ENCODE measurements at regions not wholly inside any gene's neighbourhood (a gene's known extent, or its start where the extent isn't known, plus 50 kb on each side); places are given as distances from the start of the nearest gene placed in this dataset.

DNA sequence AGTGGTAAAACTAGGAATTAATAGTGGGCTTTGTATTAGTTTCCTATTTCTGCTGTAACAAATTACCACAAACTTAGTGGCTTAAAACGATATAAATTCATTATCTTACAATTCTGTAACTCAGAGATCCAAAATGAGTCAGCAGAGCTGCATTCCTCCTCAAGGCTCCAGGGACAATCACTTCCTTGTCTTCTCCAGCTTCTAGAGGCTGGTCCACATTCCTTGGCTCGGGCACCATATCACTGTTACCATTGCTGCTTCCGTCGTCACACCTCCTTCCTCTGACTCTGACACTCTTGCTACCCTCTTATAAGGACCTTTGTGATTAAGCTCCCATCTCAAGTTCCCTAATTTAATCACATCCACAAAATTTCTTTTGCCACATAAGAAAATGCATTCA, 567.8 kb upstream of the KLHL29 start:
- Histone ChIP-seq H3K4me3 (ENCODE audit: insufficient read depth, low read depth, low read length) (no peak overlapping the region), H3K27me3 (ENCODE audit: control insufficient read depth, insufficient read depth, low read length) (no peaks in the 10 kb centered on the region), H3K36me3 (replicated peaks; ENCODE audit: control insufficient read depth, insufficient read depth, low read length) (no peaks in the 10 kb centered on the region)
- no peak for DNase-seq

DNA sequence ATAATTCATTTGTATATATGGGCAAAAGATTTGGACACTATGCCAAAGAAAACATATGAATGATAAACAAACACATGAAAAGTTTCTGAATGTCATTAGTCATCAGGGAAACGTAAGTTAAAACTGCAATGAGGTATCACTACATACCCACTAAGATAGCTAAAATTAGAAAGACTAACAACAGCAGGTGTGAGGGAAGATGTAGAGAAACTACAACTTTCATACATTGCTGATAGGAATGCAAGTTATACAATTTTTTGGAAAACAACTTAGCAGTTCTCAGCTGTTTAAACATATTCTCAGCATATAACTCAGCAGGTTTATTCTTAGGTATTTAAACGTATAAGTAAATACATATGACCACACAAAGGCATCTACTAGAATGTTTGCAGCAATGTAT, 563.5 kb upstream of the KLHL29 start:
- Histone ChIP-seq H3K4me3 (ENCODE audit: insufficient read depth, low read depth, low read length) (no peak overlapping the region), H3K36me3 (replicated peaks; ENCODE audit: control insufficient read depth, insufficient read depth, low read length) (no peaks in the 10 kb centered on the region), H3K27me3 (ENCODE audit: control insufficient read depth, insufficient read depth, low read length) (no peaks in the 10 kb centered on the region)
- DNase-seq, result no peak

DNA sequence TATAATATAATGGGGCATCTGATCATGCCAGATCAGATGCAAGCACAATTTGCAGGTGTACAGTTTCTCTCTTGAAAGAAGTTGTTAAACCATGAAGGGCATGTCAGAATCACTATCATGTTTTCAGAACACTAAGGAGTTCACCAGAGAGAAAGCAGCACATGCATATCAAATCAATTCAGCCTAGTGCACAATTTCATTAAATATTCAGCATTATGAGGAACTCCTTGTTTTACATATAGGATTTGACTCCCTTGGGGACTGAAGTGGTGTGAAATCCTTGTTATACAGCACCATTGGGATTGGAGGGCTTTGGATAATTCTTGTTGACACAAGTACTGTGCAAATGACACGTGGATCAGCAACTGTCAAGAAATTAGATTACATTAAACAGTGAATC, 562.1 kb upstream of the KLHL29 start:
- DNase-seq, result no peak

DNA sequence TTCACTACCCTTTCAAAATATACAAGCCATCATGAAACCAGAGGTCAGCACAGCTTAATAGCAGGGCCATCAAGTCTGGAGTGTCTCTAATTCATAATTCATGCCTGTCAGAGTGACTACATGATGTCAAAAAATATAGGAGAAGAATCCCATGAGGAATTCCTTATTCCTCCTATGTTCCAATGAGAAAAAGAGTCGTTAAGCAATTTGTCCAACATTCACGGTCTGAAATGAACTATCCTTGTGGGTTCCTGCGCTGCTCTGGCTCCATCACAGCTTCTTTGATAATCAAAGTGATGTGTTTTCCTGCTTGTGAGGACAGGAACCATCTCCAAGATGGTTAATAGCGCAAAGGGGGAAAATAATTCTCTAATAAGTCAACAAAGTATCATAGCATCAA, 560.4 kb upstream of the KLHL29 start:
- H3K36me3 ChIP-seq (replicated peaks; ENCODE audit: control insufficient read depth, insufficient read depth, low read length), result no peaks in the 10 kb centered on the region
- no peak overlapping the region for H3K4me3 ChIP-seq (ENCODE audit: insufficient read depth, low read depth, low read length)
- no peak for DNase-seq
- H3K27me3 ChIP-seq (ENCODE audit: control insufficient read depth, insufficient read depth, low read length), result no peaks in the 10 kb centered on the region

More for the DNA sequence above, 562.1 kb upstream of the KLHL29 start:
- Histone ChIP-seq H3K36me3 (replicated peaks; ENCODE audit: control insufficient read depth, insufficient read depth, low read length) (no peaks in the 10 kb centered on the region), H3K4me3 (ENCODE audit: insufficient read depth, low read depth, low read length) (no peak overlapping the region), H3K27me3 (ENCODE audit: control insufficient read depth, insufficient read depth, low read length) (no peaks in the 10 kb centered on the region)

DNA sequence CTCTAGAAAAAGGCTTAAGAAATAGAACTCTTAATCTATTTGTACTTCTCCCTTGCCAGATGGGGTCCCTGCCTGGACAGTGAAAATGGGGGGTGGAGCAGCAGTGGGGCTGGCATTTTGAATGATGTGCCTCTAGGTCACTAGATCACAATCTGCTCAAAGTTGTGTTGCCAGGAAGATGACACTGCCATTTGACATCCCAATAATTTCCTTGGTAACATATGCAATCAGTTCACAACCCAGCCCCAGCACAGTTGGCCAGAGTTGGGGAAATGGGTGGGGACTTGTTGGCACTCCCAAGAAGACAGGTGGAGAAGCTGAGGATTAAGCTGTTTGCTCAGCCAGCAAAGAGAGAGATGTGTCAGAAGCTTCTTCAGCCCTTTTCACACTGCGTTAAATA, 558.3 kb upstream of the KLHL29 start:
- no peaks in the 10 kb centered on the region for H3K36me3 ChIP-seq (replicated peaks; ENCODE audit: control insufficient read depth, insufficient read depth, low read length)
- no peaks in the 10 kb centered on the region for H3K27me3 ChIP-seq (ENCODE audit: control insufficient read depth, insufficient read depth, low read length)
- H3K4me3 ChIP-seq (ENCODE audit: insufficient read depth, low read depth, low read length), result no peak overlapping the region
- DNase-seq, result no peak

DNA sequence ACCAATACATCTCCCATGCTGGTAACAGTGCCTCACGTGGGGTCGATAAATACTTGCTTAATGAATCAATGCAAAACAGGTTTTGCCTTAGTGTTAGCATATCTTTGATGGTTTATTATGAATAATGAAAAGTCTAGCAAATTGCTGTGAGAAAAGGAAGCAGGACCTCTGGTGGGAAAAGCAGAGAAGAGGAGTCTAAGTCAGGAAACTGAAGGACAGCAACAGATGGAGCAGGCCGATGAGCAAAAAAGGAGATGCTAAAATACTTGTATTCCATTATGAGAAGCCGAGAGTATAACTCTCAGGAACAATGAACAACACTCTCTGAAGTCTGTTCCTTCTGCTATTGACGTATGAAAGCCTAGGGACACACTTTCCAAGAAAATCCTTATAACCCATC, 555.2 kb upstream of the KLHL29 start:
- Histone ChIP-seq H3K27me3 (ENCODE audit: control insufficient read depth, insufficient read depth, low read length) (no peaks in the 10 kb centered on the region), H3K4me3 (ENCODE audit: insufficient read depth, low read depth, low read length) (no peak overlapping the region), H3K36me3 (replicated peaks; ENCODE audit: control insufficient read depth, insufficient read depth, low read length) (no peaks in the 10 kb centered on the region)
- no peak for DNase-seq

DNA sequence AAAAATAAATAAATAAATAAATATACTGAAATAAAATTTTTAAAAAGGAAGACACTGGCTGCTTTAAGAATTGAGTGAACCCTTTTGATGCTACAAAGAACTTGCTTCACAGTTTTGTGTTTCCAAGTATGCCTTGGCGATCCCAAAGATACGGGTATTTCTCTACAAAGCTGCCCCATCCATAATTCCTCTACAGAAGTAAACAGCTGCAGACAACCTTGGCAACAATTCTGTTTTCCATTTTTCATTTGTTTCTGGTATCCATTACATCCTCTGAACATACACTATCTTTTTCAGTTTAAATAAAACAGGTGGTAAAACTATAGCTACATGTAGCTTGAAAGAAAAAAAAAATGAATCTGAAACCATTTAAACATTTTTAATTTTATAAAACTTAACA, 552.8 kb upstream of the KLHL29 start:
- H3K4me3 ChIP-seq (ENCODE audit: insufficient read depth, low read depth, low read length), result no peak overlapping the region
- no peaks in the 10 kb centered on the region for H3K27me3 ChIP-seq (ENCODE audit: control insufficient read depth, insufficient read depth, low read length)
- DNase-seq, result no peak
- H3K36me3 ChIP-seq (replicated peaks; ENCODE audit: control insufficient read depth, insufficient read depth, low read length), result no peaks in the 10 kb centered on the region

DNA sequence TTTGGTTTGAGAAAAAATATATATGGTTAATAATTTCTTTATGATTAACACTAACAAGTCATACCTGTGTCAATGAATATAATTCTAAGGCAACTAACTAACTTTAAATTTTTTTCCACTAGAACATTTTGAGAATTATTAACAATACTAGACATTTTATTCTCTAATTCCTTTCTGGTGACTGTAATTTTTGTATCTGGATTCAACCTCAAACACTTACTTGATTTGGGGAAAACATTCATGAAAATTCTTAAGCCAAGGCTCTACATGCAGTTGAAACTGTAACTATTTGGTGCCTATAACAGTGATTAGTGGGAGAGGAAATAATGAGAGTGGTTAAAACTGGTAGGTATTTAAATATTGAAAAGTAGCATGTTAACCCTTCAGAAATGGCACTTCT, 546.5 kb upstream of the KLHL29 start:
- no peaks in the 10 kb centered on the region for H3K27me3 ChIP-seq (ENCODE audit: control insufficient read depth, insufficient read depth, low read length)
- DNase-seq, result no peak
- H3K36me3 ChIP-seq (replicated peaks; ENCODE audit: control insufficient read depth, insufficient read depth, low read length), result no peaks in the 10 kb centered on the region
- H3K4me3 ChIP-seq (ENCODE audit: insufficient read depth, low read depth, low read length), result no peak overlapping the region

DNA sequence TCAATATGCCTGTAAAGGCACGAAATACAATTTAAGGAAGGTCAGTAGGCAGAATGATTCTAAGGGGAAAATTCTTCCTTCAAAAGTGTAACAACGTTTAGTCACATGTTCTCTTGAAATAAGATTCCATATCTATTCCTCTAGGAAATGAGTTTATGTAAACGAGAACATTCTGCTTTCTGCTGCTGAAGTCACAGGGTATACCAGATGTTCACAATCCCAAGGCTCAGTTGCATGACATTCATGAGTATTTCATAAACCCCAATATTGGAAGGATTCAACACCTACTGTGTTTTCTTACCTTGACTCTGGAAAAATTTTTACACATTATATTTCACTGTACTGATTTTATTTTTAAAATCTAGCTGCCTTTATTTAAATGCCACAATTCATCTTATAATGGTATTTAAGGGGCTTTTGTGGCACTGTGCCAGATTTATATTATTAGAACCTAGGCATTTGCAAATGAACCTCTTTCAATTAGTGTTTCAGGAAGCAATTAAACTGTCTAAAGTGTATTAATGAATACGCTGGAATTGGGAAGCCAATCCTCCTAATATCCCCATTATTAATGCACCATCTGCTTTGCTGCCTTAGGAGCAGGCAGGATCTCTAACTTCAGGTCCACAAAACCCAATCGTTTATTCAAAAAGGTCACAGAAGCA, 542.6 kb upstream of the KLHL29 start:
- Histone ChIP-seq H3K36me3 (replicated peaks; ENCODE audit: control insufficient read depth, insufficient read depth, low read length) (no peaks in the 10 kb centered on the region), H3K4me3 (ENCODE audit: insufficient read depth, low read depth, low read length) (no peak overlapping the region), H3K27me3 (ENCODE audit: control insufficient read depth, insufficient read depth, low read length) (no peaks in the 10 kb centered on the region)
- DNase-seq, result no peak

DNA sequence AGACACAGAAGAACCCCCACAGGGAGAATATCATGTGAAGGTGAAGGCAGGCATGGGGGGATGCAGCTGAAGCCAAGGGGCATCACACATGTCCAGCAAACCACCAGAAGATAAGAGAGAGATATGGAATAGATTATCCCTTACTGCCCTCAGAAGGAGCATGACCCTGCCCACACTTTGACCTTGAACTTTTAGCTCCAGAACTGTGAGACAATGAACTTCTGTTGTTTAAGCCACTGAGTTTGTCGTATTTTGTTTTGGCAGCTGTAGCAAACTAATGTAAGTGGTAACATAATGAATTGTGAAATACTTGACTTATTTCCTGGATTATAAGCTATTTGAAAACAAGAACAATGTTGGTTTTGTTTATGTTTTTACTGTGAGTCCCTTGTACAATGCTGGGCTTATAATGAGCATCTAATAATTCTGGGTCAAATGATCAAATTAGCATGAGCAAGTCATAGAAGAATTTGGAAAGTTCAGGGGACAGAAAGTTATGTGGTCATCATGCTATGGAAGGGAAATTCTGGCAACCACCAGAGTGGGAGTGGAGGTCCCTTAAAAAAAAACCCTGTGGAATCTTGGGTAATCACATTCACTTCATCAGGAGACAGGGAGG, 541.0 kb upstream of the KLHL29 start:
- no peaks in the 10 kb centered on the region for H3K36me3 ChIP-seq (replicated peaks; ENCODE audit: control insufficient read depth, insufficient read depth, low read length)
- no peaks in the 10 kb centered on the region for H3K27me3 ChIP-seq (ENCODE audit: control insufficient read depth, insufficient read depth, low read length)
- no peak for DNase-seq
- no peak overlapping the region for H3K4me3 ChIP-seq (ENCODE audit: insufficient read depth, low read depth, low read length)

DNA sequence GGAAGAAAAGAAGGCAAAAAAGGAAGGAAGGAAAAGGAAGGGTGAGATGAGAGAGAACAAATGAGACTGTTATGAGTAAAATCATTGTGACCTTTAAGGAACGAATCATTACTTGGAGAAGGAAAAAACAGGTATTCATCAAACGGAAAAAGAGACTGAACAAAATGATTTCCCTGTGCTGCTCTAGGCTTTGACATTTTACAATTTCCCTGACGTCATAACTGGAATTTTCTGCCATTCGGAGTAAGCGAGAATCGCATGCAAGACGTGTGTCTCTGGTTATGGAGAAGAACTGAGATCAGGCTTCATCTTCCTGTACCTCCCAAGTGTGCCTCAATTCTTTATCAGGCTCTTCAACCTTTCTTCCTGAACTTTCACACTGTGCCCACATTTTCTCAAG, 534.7 kb upstream of the KLHL29 start:
- DNase-seq, result no peak
- Histone ChIP-seq H3K4me3 (ENCODE audit: insufficient read depth, low read depth, low read length) (no peak overlapping the region), H3K27me3 (ENCODE audit: control insufficient read depth, insufficient read depth, low read length) (no peaks in the 10 kb centered on the region), H3K36me3 (replicated peaks; ENCODE audit: control insufficient read depth, insufficient read depth, low read length) (no peaks in the 10 kb centered on the region)

DNA sequence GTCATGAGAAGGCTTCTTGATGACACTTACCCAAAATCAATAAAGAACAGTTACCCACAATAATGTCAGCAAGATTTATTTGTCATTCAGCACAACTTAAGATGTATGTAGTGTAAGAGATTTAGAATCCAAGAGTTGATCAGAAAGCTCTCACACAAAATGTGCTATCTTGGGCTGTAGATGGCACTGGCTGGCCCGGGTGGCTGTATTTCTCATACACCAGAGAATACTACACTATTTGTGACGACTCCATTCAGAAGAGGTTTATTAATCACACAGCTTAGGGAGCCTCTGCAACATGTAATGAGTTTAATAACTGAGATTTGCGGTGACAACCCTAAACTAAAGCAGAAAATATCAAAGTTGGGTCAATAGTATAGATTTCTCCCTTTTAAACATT, 530.4 kb upstream of the KLHL29 start:
- Histone ChIP-seq H3K36me3 (replicated peaks; ENCODE audit: control insufficient read depth, insufficient read depth, low read length) (no peaks in the 10 kb centered on the region), H3K4me3 (ENCODE audit: insufficient read depth, low read depth, low read length) (no peak overlapping the region), H3K27me3 (ENCODE audit: control insufficient read depth, insufficient read depth, low read length) (no peaks in the 10 kb centered on the region)
- DNase-seq, result no peak

DNA sequence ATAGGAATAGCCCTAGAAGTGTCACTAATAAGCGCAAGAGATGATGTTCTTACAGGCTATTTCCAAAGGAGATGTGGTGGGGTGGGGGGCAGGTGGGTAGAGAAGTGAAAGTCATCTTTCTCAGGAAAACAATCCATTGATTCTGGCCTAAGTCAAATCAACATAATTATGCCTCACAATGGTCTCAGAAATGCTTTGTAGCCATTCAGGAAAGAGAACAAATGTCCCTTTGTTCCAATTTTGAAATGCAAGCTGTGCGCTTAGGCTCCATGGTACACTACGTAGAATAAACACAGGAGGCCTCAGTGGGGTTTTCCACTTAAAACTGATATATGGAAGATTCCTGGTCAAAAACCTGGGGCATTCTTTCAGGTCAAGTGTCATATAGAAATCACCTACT, 529.9 kb upstream of the KLHL29 start:
- H3K4me3 ChIP-seq (ENCODE audit: insufficient read depth, low read depth, low read length), result no peak overlapping the region
- DNase-seq, result no peak
- no peaks in the 10 kb centered on the region for H3K36me3 ChIP-seq (replicated peaks; ENCODE audit: control insufficient read depth, insufficient read depth, low read length)
- no peaks in the 10 kb centered on the region for H3K27me3 ChIP-seq (ENCODE audit: control insufficient read depth, insufficient read depth, low read length)

DNA sequence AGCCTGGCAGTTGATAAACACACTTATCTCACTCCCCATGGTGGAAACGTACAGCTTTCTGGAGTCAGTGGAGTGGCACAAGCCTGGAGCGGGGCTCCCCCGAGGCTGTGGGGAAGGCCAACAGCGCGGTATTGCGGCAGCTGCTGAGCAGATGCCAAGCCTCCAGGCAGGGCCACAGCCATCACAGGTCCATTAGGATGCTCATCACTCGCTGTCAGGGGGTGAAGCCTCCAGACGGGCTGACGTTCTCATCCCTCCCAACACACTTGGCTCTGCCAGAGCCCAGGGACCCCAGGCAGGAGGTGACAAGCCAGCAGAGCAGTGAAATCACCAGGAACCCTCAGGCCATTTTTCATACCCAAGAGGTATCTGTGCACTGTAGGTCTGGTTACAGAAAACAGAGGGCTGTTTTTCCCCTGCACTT, 529.2 kb upstream of the KLHL29 start:
- H3K4me3 ChIP-seq (ENCODE audit: insufficient read depth, low read depth, low read length), result no peak overlapping the region
- H3K27me3 ChIP-seq (ENCODE audit: control insufficient read depth, insufficient read depth, low read length), result no peaks in the 10 kb centered on the region
- H3K36me3 ChIP-seq (replicated peaks; ENCODE audit: control insufficient read depth, insufficient read depth, low read length), result no peaks in the 10 kb centered on the region
- DNase-seq, result no peak

DNA sequence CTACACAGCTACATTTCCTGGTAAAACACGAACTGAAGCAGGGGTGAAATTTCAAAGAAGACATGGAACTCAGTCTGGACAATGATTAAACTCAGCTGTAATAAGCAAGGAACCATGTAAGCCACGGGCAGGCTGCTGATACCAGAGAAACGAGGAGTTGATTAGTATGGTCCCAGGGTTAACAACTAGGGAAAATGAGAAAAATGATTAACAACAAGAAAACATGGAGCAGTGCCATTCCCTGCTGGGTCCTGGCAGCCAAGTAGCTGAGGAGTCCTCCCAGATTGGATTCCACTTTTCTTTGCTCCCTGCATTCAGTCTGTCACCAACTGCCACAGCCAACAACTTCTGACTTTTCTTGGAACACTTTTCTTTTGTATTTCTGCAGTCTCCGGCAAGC, 517.0 kb upstream of the KLHL29 start:
- Histone ChIP-seq H3K27me3 (ENCODE audit: control insufficient read depth, insufficient read depth, low read length) (no peaks in the 10 kb centered on the region), H3K36me3 (replicated peaks; ENCODE audit: control insufficient read depth, insufficient read depth, low read length) (no peaks in the 10 kb centered on the region), H3K4me3 (ENCODE audit: insufficient read depth, low read depth, low read length) (no peak overlapping the region)
- no peak for DNase-seq

DNA sequence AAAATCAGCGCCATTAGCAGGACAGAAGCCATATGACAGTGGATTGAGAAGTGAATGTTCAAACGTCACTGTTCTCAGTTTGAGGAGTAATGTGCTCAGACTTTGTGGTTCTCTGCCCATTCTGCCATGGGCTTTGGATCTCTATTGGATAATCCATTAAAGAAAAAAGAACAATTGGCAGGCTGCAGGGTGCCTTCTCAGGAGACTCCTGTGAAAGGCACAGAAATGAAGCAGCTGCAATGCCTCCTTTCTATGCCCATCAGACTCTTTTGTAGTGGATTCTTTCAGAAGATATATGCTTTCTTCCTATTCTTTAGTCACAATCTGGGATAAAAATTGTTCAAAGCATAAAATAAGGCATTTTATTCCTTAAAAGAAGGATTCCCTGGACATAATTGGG, 506.9 kb upstream of the KLHL29 start:
- Histone ChIP-seq H3K36me3 (replicated peaks; ENCODE audit: control insufficient read depth, insufficient read depth, low read length) (no peaks in the 10 kb centered on the region), H3K4me3 (ENCODE audit: insufficient read depth, low read depth, low read length) (no peak overlapping the region), H3K27me3 (ENCODE audit: control insufficient read depth, insufficient read depth, low read length) (no peaks in the 10 kb centered on the region)
- no peak for DNase-seq

Measured in H7 (cell line).